Peyer's patch (tissue), 4 donors: ENCODE measurements at regions not wholly inside any gene's neighbourhood (a gene's known extent, or its start where the extent isn't known, plus 50 kb on each side); places are given as distances from the start of the nearest gene placed in this dataset.

ENCODE experiments used
- CTCF ChIP-seq, 6 experiments: fragments of 450-650 bp in 4 of 6; fragments of 200-600 bp in 2 of 6; sonication (generic) in 1 of 6; IDR thresholded peaks; one replicate each; pipeline ENCODE4 v1.5.1; 2017 to 2019; ENCODE audit warnings: antibody characterized with exemption in 6 of 6, mild to moderate bottlenecking in 3 of 6, moderate library complexity in 1 of 6
- POLR2A ChIP-seq, 2 donors: fragments of 450-650 bp; IDR thresholded peaks; one replicate each; pipeline ENCODE4 v1.5.1; 2017; ENCODE audit warnings: antibody characterized with exemption in 2 of 2, mild to moderate bottlenecking in 2 of 2, moderate library complexity in 2 of 2

- TF ChIP-seq CTCF (IDR thresholded peaks at IDR 0.05) (no peak), POLR2A (IDR thresholded peaks at IDR 0.05) (no peak)
Observed at GRCh38 chr3:120528163-120528562, 68.0 kb upstream of the NDUFB4 start.
